ENCODE measurements at regions not wholly inside any gene's neighbourhood (a gene's known extent, or its start where the extent isn't known, plus 50 kb on each side); places are given as distances from the start of the nearest gene placed in this dataset.

DNA sequence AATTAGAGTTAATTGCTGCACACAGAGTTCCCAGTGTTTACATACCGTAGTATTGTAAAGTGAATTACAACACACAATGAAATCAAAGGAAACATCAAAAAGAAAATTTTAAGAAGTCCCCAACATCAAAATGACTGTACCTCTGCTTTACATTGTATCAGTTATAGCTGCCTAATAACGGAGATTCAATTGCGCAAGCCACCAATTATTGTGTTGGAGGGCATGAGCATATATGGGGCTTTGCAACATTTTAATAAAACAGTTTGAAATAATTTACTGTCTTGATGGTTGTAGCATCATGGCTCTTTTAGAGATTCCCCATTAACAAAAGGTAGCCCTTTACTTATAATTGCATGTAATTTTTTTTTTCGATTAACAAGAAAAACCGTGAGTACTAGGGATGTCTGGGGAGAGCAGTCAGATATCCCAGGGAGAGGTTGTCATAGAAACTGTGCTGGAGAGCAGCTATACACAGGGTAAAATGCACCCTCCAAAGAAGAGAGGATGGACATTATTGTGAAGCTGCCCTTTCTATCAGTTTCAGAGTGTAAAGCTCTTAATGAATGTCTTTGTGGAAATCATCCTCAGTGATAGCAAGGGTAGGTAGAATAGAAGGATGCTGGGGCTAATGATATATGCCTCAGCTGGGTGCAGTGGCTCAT lies 55.9 kb upstream of the BTG3 start:
- Histone ChIP-seq H3K27me3 (ENCODE audit: control insufficient read depth in 1 of 2, insufficient read depth in 2 of 2, low read length in 1 of 2) (no peaks in the 10 kb centered on the region), H3K4me3 (ENCODE audit: low read length in 2 of 2) (no peak overlapping the region), H3K9me3 (ENCODE audit: control insufficient read depth, low read length) (no peaks in the 10 kb centered on the region), H3K27ac (ENCODE audit: low read depth in 1 of 2, low read length in 2 of 2) (no peak overlapping the region), H3K4me1 (ENCODE audit: control insufficient read depth in 1 of 2, insufficient read depth in 2 of 2, low read length in 2 of 2) (no peaks in the 10 kb centered on the region), H3K36me3 (ENCODE audit: control insufficient read depth in 1 of 2, insufficient read depth in 2 of 2, low read length in 1 of 2) (no peaks in the 10 kb centered on the region)
- intact Hi-C loops (cut with DNase I) = no loop called here
- WGBS, 2 donors = 82 to 85% methylated on average over 5 of the region's 5 CpGs
- no peak for ATAC-seq (ENCODE audit: low FRiP score)
- DNase-seq = no peak

DNA sequence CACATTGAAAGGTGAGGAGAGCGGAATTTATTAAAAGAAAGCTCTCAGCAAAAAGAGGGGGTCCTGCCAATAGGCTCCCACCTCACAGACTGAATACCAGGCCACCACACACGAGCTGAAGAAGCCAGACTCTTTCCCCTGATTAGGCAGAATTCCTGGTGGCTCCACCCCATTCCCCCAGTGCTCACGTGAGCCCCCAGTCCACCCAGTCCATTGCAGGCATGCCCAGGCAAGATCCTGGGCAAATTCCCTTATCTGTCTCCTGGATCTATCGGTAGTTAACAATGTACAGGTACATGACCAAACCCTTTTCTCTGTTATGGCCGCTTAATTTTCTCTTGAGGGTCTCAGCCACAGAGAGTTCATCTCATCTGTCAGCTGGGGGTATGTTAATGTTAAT lies 54.6 kb upstream of the BTG3 start:
- no peak overlapping the region for H3K27ac ChIP-seq (ENCODE audit: low read depth in 1 of 2, low read length in 2 of 2)
- H3K9me3 ChIP-seq (ENCODE audit: control insufficient read depth, low read length) = no peaks in the 10 kb centered on the region
- no peaks in the 10 kb centered on the region for H3K36me3 ChIP-seq (ENCODE audit: control insufficient read depth in 1 of 2, insufficient read depth in 2 of 2, low read length in 1 of 2)
- no peaks in the 10 kb centered on the region for H3K4me1 ChIP-seq (ENCODE audit: control insufficient read depth in 1 of 2, insufficient read depth in 2 of 2, low read length in 2 of 2)
- intact Hi-C loops (cut with DNase I) = no loop called here
- no peak for DNase-seq
- H3K27me3 ChIP-seq (ENCODE audit: control insufficient read depth in 1 of 2, insufficient read depth in 2 of 2, low read length in 1 of 2) = no peaks in the 10 kb centered on the region
- 79 to 87% methylated on average over 5 of the region's 5 CpGs for WGBS, 2 donors
- no peak for ATAC-seq (ENCODE audit: low FRiP score)
- H3K4me3 ChIP-seq (ENCODE audit: low read length in 2 of 2) = no peak overlapping the region

Measured in aorta (tissue), 5 donors.